K562 (cell line): ENCODE measurements at regions not wholly inside any gene's neighbourhood (a gene's known extent, or its start where the extent isn't known, plus 50 kb on each side); places are given as distances from the start of the nearest gene placed in this dataset.

Source experiments
- ATAC-seq: fragments of 200-7000 bp; cut with Tn5 transposase; 3 replicates; pipeline ENCODE4 v1.9.1; 2020; ENCODE audit warnings: moderate library complexity
- BruUV-seq: library from RNA; stranded (reverse); fragments of 400-500 nt; replicated peaks from 2 replicates; lab custom pipeline; 2021; lab: Mats Ljungman, UMichigan
- CTCF ChIA-PET: fragments of 300-600 bp; formaldehyde crosslinking; extraction: SDS; loops from one replicate; lab custom pipeline; 2021; ENCODE audit warnings: low intra/inter-chr PET ratio; lab: Yijun Ruan, JAX
- POLR2A ChIA-PET: fragments of 300-600, 350-650 bp; sonication (Branson Sonifier 250); formaldehyde crosslinking; extraction: SDS; loops from one replicate; lab custom pipeline; 2021; ENCODE audit warnings: antibody characterized with exemption, inconsistent platforms; lab: Yijun Ruan, JAX
- DNase-seq, 4 experiments: peaks; one replicate each; pipeline versions ENCODE4 v3.0.0 to v3.0.0-alpha.2; 2011 to 2018; ENCODE audit warnings: low spot score in 3 of 4, mixed read lengths in 3 of 4; ENCODE audit errors: extremely low read depth in 1 of 4
- FAIRE-seq: peaks from 2 replicates; lab custom pipeline; 2011; peaks lifted over from hg19 to GRCh38; lab: Jason Lieb, UNC
- H2AFZ ChIP-seq: 2 replicates; pipeline ENCODE4 v1.6.0; 2011; ENCODE audit warnings: low read depth, low read length, control low read depth, inconsistent platforms
- H3K27ac ChIP-seq: fragments of 200-600 bp; 3 replicates; pipeline ENCODE4 v1.8.0; 2011; ENCODE audit warnings: low read depth, mild to moderate bottlenecking, control low read depth, inconsistent platforms, low read length, moderate library complexity, mixed read lengths; ENCODE audit errors: extremely low read depth
- H3K27me3 ChIP-seq, 2 experiments: fragments of 300-600 bp in 1 of 2; 2 replicates in 1 of 2; 3 replicates in 1 of 2; pipeline versions ENCODE4 v1.6.0 to v1.8.0; 2011; ENCODE audit warnings: inconsistent platforms in 2 of 2, low read length in 2 of 2, mild to moderate bottlenecking in 1 of 2, mixed read lengths in 1 of 2, moderate library complexity in 1 of 2; ENCODE audit not compliant: control insufficient read depth in 2 of 2, insufficient read depth in 2 of 2
- H3K36me3 ChIP-seq: fragments of 300-600 bp; 3 replicates; pipeline ENCODE4 v1.8.0; 2011; ENCODE audit warnings: mild to moderate bottlenecking, low read length, inconsistent platforms; ENCODE audit not compliant: control insufficient read depth, insufficient read depth
- H3K4me1 ChIP-seq, 2 experiments: fragments of 200-600 bp in 1 of 2; replicated peaks in 1 of 2; 2 replicates in 1 of 2; 3 replicates in 1 of 2; pipeline versions ENCODE4 v1.5.1 to v1.8.0; 2011; ENCODE audit warnings: inconsistent platforms in 2 of 2, low read length in 2 of 2, mild to moderate bottlenecking in 1 of 2, mixed read lengths in 1 of 2, moderate library complexity in 1 of 2; ENCODE audit not compliant: control insufficient read depth in 2 of 2, insufficient read depth in 2 of 2
- H3K4me2 ChIP-seq: 2 replicates; pipeline ENCODE4 v1.6.1; 2011; ENCODE audit warnings: low read length, control low read depth, inconsistent platforms, mixed read lengths; ENCODE audit not compliant: insufficient read depth
- H3K4me3 ChIP-seq: fragments of 200-600 bp; sonication (generic), shearing (Covaris generic); 2 replicates; pipeline ENCODE4 v1.5.1; 2016; ENCODE audit warnings: control low read depth, inconsistent platforms
- H3K79me2 ChIP-seq: fragments of 200-600 bp; 3 replicates; pipeline ENCODE4 v1.8.0; 2011; ENCODE audit warnings: low read length, inconsistent platforms; ENCODE audit not compliant: control insufficient read depth, insufficient read depth
- H3K9ac ChIP-seq, 2 experiments: 2 replicates each; pipeline versions ENCODE4 v1.6.0 to v1.6.1; 2011; ENCODE audit warnings: low read depth in 2 of 2, low read length in 2 of 2, control low read depth in 1 of 2, inconsistent platforms in 1 of 2, mild to moderate bottlenecking in 1 of 2, mixed read lengths in 1 of 2; ENCODE audit not compliant: insufficient read depth in 1 of 2
- H3K9me1 ChIP-seq: one replicate; pipeline ENCODE4 v1.6.0; 2011; ENCODE audit warnings: inconsistent platforms, mild to moderate bottlenecking, low read length, moderate library complexity; ENCODE audit not compliant: control insufficient read depth, insufficient read depth
- H3K9me3 ChIP-seq: replicated peaks from 2 replicates; pipeline ENCODE4 v1.5.1; 2011; ENCODE audit warnings: low read depth, low read length, inconsistent platforms; ENCODE audit not compliant: control insufficient read depth, insufficient read depth
- H4K20me1 ChIP-seq: replicated peaks from 2 replicates; pipeline ENCODE4 v1.6.1; 2011; ENCODE audit warnings: low read length, inconsistent platforms, mixed read lengths; ENCODE audit not compliant: control insufficient read depth, insufficient read depth
- HDAC8 ChIP-seq: fragments of 450-650 bp; IDR thresholded peaks from 2 replicates; pipeline ENCODE4 v1.6.1; 2016; ENCODE audit warnings: mild to moderate bottlenecking, missing genetic modification characterization, moderate library complexity, missing compliant biosample characterization
- ILK ChIP-seq: fragments of 450-650 bp; IDR thresholded peaks from 2 replicates; pipeline ENCODE4 v1.6.1; 2016; ENCODE audit warnings: missing genetic modification characterization, low read depth, mild to moderate bottlenecking, missing compliant biosample characterization, moderate library complexity, borderline replicate concordance
- MEF2D ChIP-seq: conservative IDR thresholded peaks from 2 replicates; pipeline ENCODE4 v1.6.1; 2016; ENCODE audit warnings: low read depth, missing genetic modification characterization, missing compliant biosample characterization
- MEIS2 ChIP-seq: fragments of 450-650 bp; IDR thresholded peaks from 2 replicates; pipeline ENCODE4 v1.6.1; 2014; ENCODE audit warnings: mild to moderate bottlenecking; ENCODE audit not compliant: partially characterized antibody
- SIN3B ChIP-seq: fragments of 450-650 bp; IDR thresholded peaks from 2 replicates; pipeline ENCODE4 v1.6.1; 2017; ENCODE audit warnings: low read depth, mild to moderate bottlenecking, moderate library complexity
- SIX5 ChIP-seq, 2 experiments: IDR thresholded peaks; 2 replicates each; pipeline ENCODE4 v1.6.1; 2011; ENCODE audit warnings: low read length in 2 of 2, borderline replicate concordance in 1 of 2, low read depth in 1 of 2, mild to moderate bottlenecking in 1 of 2, moderate library complexity in 1 of 2; ENCODE audit not compliant: insufficient read depth in 1 of 2
- ZNF184 ChIP-seq: sonication (generic); formaldehyde crosslinking; IDR thresholded peaks from 2 replicates; pipeline ENCODE4 v1.5.0; 2020; ENCODE audit warnings: missing genetic modification reagents
- in situ Hi-C: fragments of 300-500 bp; cut with MboI; formaldehyde crosslinking; loops from 4 replicates; pipeline ENCODE4 v1.15.0; 2018; ENCODE audit warnings: inconsistent platforms, mixed read lengths
- intact Hi-C: fragments of 100-400 bp; cut with micrococcal nuclease; formaldehyde crosslinking; loops from 2 replicates; pipeline ENCODE4 v1.14.2; 2022
- TF ChIP-seq, protein P1 (sequence below): sonication (generic); formaldehyde crosslinking; IDR thresholded peaks from 2 replicates; pipeline ENCODE4 v1.8.1; 2023; ENCODE audit warnings: mild to moderate bottlenecking, missing genetic modification reagents
- TF ChIP-seq, protein P2 (sequence below), 2 experiments: fragments of 200-800 bp in 1 of 2; sonication (Bioruptor generic) in 1 of 2; sonication (generic) in 1 of 2; formaldehyde crosslinking in 1 of 2; IDR thresholded peaks in 1 of 2; conservative IDR thresholded peaks in 1 of 2; 2 replicates each; pipeline versions ENCODE4 v1.5.0 to v1.6.1; 2016 to 2020; ENCODE audit warnings: missing compliant biosample characterization in 1 of 2, missing genetic modification characterization in 1 of 2, missing genetic modification reagents in 1 of 2
- TF ChIP-seq, protein P3 (sequence below): fragments of 250-450 bp; sonication (Bioruptor Pico); IDR thresholded peaks from 2 replicates; pipeline ENCODE4 v1.8.0; 2022; ENCODE audit warnings: moderate library complexity, mild to moderate bottlenecking, inconsistent platforms

DNA sequence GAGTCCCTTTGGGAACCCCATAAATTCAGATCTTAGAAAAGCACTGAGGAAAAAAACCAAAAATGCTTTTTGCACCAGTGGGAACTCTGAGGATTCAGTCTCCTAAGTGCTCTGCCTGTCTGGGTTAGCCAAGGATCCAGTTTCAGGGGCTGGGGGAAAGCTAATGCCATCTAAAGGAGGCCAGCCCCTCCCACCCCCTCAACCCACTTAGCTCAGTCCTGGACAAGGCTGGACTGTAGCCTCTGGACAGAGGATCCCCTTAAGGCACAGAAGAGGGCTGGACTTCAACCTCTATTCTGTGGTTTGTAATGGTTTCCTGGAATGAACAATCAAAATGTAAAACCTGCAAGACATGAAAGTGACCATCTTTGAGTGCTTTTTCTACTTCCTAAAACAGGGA, 356.1 kb upstream of the ZFHX3 start:
- no peak overlapping the region for H3K4me2 ChIP-seq
- H3K9me1 ChIP-seq: no peaks in the 10 kb centered on the region
- no peak overlapping the region for H2AFZ ChIP-seq
- H3K27ac ChIP-seq: no peak overlapping the region
- no peak for TF ChIP-seq SIX5 (IDR thresholded peaks at IDR 0.05; ENCODE audit: borderline replicate concordance in 1 of 2, insufficient read depth in 1 of 2, low read depth in 1 of 2, low read length in 2 of 2)
- TF ChIP-seq, protein P1, sequence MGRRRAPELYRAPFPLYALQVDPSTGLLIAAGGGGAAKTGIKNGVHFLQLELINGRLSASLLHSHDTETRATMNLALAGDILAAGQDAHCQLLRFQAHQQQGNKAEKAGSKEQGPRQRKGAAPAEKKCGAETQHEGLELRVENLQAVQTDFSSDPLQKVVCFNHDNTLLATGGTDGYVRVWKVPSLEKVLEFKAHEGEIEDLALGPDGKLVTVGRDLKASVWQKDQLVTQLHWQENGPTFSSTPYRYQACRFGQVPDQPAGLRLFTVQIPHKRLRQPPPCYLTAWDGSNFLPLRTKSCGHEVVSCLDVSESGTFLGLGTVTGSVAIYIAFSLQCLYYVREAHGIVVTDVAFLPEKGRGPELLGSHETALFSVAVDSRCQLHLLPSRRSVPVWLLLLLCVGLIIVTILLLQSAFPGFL: no peak
- no peak for TF ChIP-seq MEF2D (tag)
- TF ChIP-seq HDAC8 (tag): no peak
- no peak for TF ChIP-seq MEIS2
- no peak for TF ChIP-seq ILK (tag)
- TF ChIP-seq ZNF184 (CRISPR knock-in tag): no peak
- TF ChIP-seq, protein P2, sequence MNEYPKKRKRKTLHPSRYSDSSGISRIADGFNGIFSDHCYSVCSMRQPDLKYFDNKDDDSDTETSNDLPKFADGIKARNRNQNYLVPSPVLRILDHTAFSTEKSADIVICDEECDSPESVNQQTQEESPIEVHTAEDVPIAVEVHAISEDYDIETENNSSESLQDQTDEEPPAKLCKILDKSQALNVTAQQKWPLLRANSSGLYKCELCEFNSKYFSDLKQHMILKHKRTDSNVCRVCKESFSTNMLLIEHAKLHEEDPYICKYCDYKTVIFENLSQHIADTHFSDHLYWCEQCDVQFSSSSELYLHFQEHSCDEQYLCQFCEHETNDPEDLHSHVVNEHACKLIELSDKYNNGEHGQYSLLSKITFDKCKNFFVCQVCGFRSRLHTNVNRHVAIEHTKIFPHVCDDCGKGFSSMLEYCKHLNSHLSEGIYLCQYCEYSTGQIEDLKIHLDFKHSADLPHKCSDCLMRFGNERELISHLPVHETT (CRISPR knock-in tag; conservative IDR thresholded peaks at IDR 0.05 in 1 of 2, IDR thresholded peaks at IDR 0.05 in 1 of 2): no peak
- TF ChIP-seq, protein P3, sequence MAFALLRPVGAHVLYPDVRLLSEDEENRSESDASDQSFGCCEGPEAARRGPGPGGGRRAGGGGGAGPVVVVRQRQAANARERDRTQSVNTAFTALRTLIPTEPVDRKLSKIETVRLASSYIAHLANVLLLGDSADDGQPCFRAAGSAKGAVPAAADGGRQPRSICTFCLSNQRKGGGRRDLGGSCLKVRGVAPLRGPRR (CRISPR knock-in tag): no peak
- TF ChIP-seq SIN3B: no peak
- DNase-seq (no peak), ATAC-seq (no peak), FAIRE-seq (no peak)
- in situ Hi-C loops (no loop called here), intact Hi-C loops (no loop called here)
- no peaks in the 10 kb centered on the region for H3K36me3 ChIP-seq
- BruUV-seq: no TSS peak
- no peak overlapping the region for H3K9ac ChIP-seq
- H3K79me2 ChIP-seq: no peaks in the 10 kb centered on the region
- CTCF ChIA-PET: no interaction called here
- H3K4me1 ChIP-seq: no peaks in the 10 kb centered on the region
- H3K4me3 ChIP-seq: no peak overlapping the region
- peaks cover 0 to 23% of the 10 kb centered on the region in 2 experiments; a peak in 2 of 5 replicates for H3K27me3 ChIP-seq
- no peaks in the 10 kb centered on the region for H3K9me3 ChIP-seq
- H4K20me1 ChIP-seq: no peaks in the 10 kb centered on the region; the same call in 1 of the 2 replicates
- POLR2A ChIA-PET: no interaction called here
